ENCODE measurements at regions not wholly inside any gene's neighbourhood (a gene's known extent, or its start where the extent isn't known, plus 50 kb on each side); places are given as distances from the start of the nearest gene placed in this dataset.
A peak's percentile ranks its signal among the peaks of the same experiment; 100 is the strongest.
"Not testable (repeated sequence)": the region's sequence is repeated elsewhere in the genome, so short reads cannot be mapped to it uniquely, and the experiment has no call there.

GRCh38 chr11:31958076-31958735, 132.7 kb upstream of the RCN1 start:
- peak; percentile 76 for DNase-seq (ENCODE audit: low read depth, low spot score)
- H3K36me3 Mint-ChIP-seq (ENCODE audit: low read depth) = no peaks in the 10 kb centered on the region
- H3K27me3 Mint-ChIP-seq (ENCODE audit: low read depth) = no peaks in the 10 kb centered on the region
- H3K4me3 Mint-ChIP-seq = no peak overlapping the region
- peaks cover 9% of the 10 kb centered on the region for H3K4me1 Mint-ChIP-seq
- TF ChIP-seq, protein P1, sequence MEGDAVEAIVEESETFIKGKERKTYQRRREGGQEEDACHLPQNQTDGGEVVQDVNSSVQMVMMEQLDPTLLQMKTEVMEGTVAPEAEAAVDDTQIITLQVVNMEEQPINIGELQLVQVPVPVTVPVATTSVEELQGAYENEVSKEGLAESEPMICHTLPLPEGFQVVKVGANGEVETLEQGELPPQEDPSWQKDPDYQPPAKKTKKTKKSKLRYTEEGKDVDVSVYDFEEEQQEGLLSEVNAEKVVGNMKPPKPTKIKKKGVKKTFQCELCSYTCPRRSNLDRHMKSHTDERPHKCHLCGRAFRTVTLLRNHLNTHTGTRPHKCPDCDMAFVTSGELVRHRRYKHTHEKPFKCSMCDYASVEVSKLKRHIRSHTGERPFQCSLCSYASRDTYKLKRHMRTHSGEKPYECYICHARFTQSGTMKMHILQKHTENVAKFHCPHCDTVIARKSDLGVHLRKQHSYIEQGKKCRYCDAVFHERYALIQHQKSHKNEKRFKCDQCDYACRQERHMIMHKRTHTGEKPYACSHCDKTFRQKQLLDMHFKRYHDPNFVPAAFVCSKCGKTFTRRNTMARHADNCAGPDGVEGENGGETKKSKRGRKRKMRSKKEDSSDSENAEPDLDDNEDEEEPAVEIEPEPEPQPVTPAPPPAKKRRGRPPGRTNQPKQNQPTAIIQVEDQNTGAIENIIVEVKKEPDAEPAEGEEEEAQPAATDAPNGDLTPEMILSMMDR (conservative IDR thresholded peaks at IDR 0.05) = peak; percentile 84
- H3K27ac Mint-ChIP-seq (ENCODE audit: unreplicated experiment) = no peak overlapping the region
- no peaks in the 10 kb centered on the region for H3K9me3 Mint-ChIP-seq

DNA sequence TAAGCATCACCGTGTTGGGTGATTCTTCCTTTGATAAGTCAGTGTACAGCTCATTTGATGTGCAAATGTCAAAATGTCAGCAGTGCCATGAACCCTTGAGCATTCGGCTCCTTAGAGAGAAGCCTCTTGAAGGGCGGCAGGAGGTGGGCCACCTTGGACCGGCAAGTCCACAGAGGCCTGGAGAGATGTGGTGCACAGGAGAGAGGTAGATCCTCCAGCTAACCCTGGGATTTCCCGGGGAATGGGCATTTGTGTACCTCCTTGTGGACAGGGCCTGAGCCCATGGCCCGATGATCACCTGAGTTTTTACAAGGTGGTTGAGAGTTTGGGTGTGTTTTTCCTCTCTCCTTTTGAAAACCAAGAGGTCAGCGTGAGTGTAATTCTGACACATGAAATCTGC, 133.2 kb upstream of the RCN1 start:
- TF ChIP-seq, protein P1 (conservative IDR thresholded peaks at IDR 0.05) = no peak
- Mint-ChIP-seq H3K4me1 (peaks cover 9% of the 10 kb centered on the region), H3K27me3 (ENCODE audit: low read depth) (no peaks in the 10 kb centered on the region), H3K4me3 (no peak overlapping the region), H3K9me3 (no peaks in the 10 kb centered on the region), H3K36me3 (ENCODE audit: low read depth) (no peaks in the 10 kb centered on the region), H3K27ac (ENCODE audit: unreplicated experiment) (no peak overlapping the region)
- no peak for DNase-seq (ENCODE audit: low read depth, low spot score)

DNA sequence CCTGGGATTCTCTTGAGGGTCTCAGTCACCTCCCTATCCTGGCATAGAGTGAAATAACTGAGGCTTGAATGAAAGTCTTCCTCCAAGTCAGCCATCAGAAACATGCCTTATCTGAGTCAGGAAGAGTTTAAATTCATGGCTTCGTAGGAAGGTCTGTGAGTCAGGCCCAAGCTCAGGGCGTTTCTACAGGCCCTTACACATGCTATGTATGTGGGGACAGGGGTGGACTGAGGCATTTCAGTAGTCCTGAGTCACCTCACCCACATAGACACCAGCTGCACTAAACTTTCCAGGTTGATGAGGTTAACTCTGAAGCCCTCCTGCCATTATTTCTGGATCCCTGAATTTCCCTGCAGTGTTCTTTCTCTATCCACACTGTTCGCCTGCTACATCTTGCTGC, 134.6 kb upstream of the RCN1 start:
- TF ChIP-seq, protein P1 (conservative IDR thresholded peaks at IDR 0.05) = no peak
- H3K4me1 Mint-ChIP-seq = peaks cover 9% of the 10 kb centered on the region
- H3K9me3 Mint-ChIP-seq = no peaks in the 10 kb centered on the region
- no peak for DNase-seq (ENCODE audit: low read depth, low spot score)
- H3K36me3 Mint-ChIP-seq (ENCODE audit: low read depth) = no peaks in the 10 kb centered on the region
- no peak overlapping the region for H3K4me3 Mint-ChIP-seq
- no peak overlapping the region for H3K27ac Mint-ChIP-seq (ENCODE audit: unreplicated experiment)
- H3K27me3 Mint-ChIP-seq (ENCODE audit: low read depth) = no peaks in the 10 kb centered on the region

DNA sequence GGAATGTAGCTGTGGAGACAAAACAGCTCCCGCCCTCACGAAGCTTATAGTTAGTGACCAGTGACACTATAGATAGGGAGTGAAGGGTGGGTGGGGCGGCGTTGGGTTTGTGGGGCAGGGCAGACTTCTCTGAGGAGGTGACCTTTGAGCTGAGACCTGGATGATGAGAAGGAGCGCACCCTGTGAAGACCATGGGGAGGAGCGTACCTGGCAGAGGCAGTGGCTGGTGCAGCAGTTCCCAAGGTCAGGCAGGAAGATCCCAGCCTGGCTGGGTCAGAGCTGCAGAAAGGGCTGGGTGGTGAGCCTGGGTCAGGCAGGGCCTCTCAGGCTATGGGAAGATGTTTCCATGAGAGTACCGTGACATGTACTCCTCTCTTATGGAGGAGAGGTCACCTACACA, 135.0 kb upstream of the RCN1 start:
- H3K27me3 Mint-ChIP-seq (ENCODE audit: low read depth) = no peaks in the 10 kb centered on the region
- H3K36me3 Mint-ChIP-seq (ENCODE audit: low read depth) = no peaks in the 10 kb centered on the region
- peaks cover 9% of the 10 kb centered on the region for H3K4me1 Mint-ChIP-seq
- DNase-seq (ENCODE audit: low read depth, low spot score) = no peak
- H3K9me3 Mint-ChIP-seq = no peaks in the 10 kb centered on the region
- no peak overlapping the region for H3K4me3 Mint-ChIP-seq
- no peak overlapping the region for H3K27ac Mint-ChIP-seq (ENCODE audit: unreplicated experiment)
- TF ChIP-seq, protein P1 (conservative IDR thresholded peaks at IDR 0.05) = no peak

- H3K4me1 Mint-ChIP-seq = peaks cover 9% of the 10 kb centered on the region
- H3K4me3 Mint-ChIP-seq = no peak overlapping the region
- TF ChIP-seq, protein P1 (conservative IDR thresholded peaks at IDR 0.05) = no peak
- no peaks in the 10 kb centered on the region for H3K9me3 Mint-ChIP-seq
- H3K36me3 Mint-ChIP-seq (ENCODE audit: low read depth) = no peaks in the 10 kb centered on the region
- no peak overlapping the region for H3K27ac Mint-ChIP-seq (ENCODE audit: unreplicated experiment)
- no peak for DNase-seq (ENCODE audit: low read depth, low spot score)
- H3K27me3 Mint-ChIP-seq (ENCODE audit: low read depth) = no peaks in the 10 kb centered on the region
These were observed 137.0 kb upstream of the RCN1 start for GRCh38 chr11:31953803-31954327.

GRCh38 chr11:31949733-31950200, 138.6 kb upstream of the PAX6 start:
- H3K9me3 Mint-ChIP-seq; DNase-seq (ENCODE audit: low read depth, low spot score); H3K4me1 Mint-ChIP-seq; H3K27me3 Mint-ChIP-seq (ENCODE audit: low read depth); H3K36me3 Mint-ChIP-seq (ENCODE audit: low read depth); H3K4me3 Mint-ChIP-seq; H3K27ac Mint-ChIP-seq (ENCODE audit: unreplicated experiment): not testable (repeated sequence)

Measured in neural crest cell (in vitro differentiated cells).